ENCODE measurements at regions not wholly inside any gene's neighbourhood (a gene's known extent, or its start where the extent isn't known, plus 50 kb on each side); places are given as distances from the start of the nearest gene placed in this dataset.
"Not testable (repeated sequence)": the region's sequence is repeated elsewhere in the genome, so short reads cannot be mapped to it uniquely, and the experiment has no call there.

DNA sequence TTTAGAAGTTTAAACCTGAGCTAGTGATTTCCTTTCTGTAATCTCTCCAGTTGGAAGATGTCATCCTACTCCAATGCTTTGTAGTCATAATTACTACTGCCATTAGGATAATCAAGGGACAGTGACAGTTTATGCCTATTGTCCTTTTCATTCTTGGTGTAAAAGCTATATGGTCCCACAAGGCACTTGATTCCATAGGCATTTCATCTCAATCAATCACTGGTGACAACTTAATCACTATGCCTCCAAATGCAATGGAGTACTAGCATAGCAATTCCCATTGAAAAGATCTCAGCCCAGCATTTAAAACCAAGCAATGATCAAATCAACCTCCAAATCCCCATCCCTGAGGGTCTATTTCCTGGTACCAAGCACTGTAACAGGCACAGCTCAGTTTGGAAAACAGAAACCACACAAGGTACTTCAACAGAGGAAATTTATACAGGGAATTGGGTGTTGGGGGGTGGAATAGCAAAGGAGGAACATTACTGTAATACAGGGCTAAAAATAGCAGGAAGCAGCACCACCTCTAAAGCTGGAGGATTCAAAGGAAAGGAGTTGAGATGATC, 51.0 kb downstream of the FHIP2A start:
- no peak for DNase-seq

DNA sequence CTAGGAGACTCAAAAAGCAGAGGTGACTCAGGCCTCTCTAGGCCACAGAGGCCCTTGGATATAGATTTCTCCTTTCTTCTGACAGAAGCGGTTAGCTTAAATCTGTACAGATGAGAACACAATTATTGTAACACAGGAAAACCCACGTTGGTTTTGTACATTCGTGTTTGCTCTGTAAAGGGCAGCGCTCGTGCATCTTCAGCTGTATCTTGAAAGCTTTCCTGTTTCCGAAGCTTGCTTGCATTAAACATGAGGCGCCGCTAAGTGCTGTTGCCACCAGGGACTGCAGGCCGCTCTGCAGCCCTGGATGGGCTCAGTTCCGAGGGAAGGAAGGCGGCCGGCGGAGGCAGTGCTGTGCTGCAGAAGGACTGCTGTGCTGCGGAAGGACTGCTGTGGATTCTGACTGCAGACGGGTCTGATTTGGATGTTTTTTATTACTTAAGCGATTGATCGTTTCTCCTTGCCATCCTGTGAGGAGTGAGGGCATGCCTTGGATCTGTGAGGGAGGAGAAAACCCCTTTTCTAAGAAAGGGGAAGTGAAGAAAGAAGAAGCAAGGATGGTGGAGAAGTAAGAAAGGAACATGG, 53.3 kb downstream of the FHIP2A start:
- peak; percentile 88 for DNase-seq

GRCh38 chr10:114875590-114876081, 54.1 kb downstream of the FHIP2A start:
- DNase-seq = not testable (repeated sequence)

GRCh38 chr10:114876169-114876568, 54.6 kb downstream of the FHIP2A start:
- DNase-seq = no peak

- DNase-seq = peak; percentile 88
Observed at GRCh38 chr10:114876602-114877300, 55.2 kb downstream of the FHIP2A start.

GRCh38 chr10:114877301-114877644, 55.7 kb downstream of the FHIP2A start:
- DNase-seq = no peak

DNA sequence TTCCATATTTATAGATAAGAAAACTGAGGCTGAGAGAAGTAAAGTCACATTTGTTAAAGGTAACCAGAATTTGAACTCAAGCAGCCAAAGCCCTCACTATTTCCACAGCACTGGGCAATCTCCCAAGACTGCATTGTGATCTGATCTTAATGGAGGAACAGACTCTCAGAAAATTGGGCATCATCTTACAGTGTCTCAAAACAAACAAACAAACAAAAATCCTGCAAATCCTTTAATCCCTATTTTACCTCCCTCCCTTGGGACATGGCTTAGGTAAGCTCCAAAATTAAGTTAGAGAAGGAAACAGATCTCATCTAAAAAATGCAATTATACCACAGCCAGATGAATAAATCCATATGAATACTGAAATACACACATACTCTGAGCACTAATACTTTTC, 57.5 kb downstream of the FHIP2A start:
- no peak for DNase-seq

GRCh38 chr10:114879541-114880158, 58.1 kb downstream of the FHIP2A start:
- DNase-seq = peak; percentile 83

DNA sequence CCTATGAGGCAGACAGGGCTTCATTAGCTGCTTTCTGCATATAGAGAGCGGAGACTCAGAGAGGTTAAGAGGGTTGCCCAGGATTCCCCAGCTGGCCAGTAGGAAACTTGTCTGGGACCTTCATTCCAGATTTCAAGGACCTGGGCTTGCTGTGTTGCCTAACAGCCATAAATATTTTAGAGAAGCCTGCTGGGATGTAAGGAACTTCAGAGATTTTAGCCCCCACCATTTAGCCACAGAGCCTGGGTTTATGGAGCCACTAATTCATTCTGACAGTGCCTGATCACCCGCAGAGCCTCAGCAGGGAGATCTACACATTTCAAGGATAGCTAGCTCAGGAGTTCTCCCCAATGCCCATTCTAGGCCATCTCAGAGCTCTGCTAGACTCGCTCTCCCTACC, 56.6 kb upstream of the TRUB1 start:
- DNase-seq = peak; percentile 76

DNA sequence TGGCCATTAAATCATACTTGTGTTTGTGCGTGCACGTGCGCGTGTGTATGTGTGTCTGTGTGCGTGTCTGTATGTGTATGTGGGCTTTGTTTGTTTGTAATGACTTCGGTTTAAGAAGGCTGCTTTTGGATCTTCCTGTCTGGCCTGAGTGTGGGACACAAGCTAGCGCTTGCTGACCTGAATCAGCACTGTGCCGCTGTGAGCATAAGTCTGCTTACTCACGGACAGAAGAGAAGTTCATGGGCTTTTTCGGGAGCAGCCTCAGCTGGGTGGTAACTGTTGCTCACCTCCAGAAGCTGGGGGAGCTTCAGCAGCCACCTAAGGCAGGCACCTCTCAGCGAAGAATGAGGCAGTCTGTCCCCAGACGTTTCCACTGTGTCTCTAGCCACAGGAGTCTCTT, 56.1 kb upstream of the TRUB1 start:
- DNase-seq = peak; percentile 63

- DNase-seq = no peak
Observed at GRCh38 chr10:114885443-114885842, 52.6 kb upstream of the TRUB1 start.
